Peyer's patch (tissue), 4 donors: ENCODE measurements at regions not wholly inside any gene's neighbourhood (a gene's known extent, or its start where the extent isn't known, plus 50 kb on each side); places are given as distances from the start of the nearest gene placed in this dataset.

ENCODE experiments used
- CTCF ChIP-seq, 6 experiments: fragments of 450-650 bp in 4 of 6; fragments of 200-600 bp in 2 of 6; sonication (generic) in 1 of 6; IDR thresholded peaks; one replicate each; pipeline ENCODE4 v1.5.1; 2017 to 2019; ENCODE audit warnings: antibody characterized with exemption in 6 of 6, mild to moderate bottlenecking in 3 of 6, moderate library complexity in 1 of 6
- POLR2A ChIP-seq, 2 donors: fragments of 450-650 bp; IDR thresholded peaks; one replicate each; pipeline ENCODE4 v1.5.1; 2017; ENCODE audit warnings: antibody characterized with exemption in 2 of 2, mild to moderate bottlenecking in 2 of 2, moderate library complexity in 2 of 2

GRCh38 chr12:60594035-60594711 lies 998.3 kb downstream of the SLC16A7 start:
- TF ChIP-seq CTCF (IDR thresholded peaks at IDR 0.05) (no peak), POLR2A (IDR thresholded peaks at IDR 0.05) (no peak)
